GM12891 (cell line): ENCODE measurements at regions not wholly inside any gene's neighbourhood (a gene's known extent, or its start where the extent isn't known, plus 50 kb on each side); places are given as distances from the start of the nearest gene placed in this dataset.

ENCODE experiments used
- POLR2A ChIP-seq: IDR thresholded peaks from 2 replicates; pipeline ENCODE4 v1.6.1; 2011; ENCODE audit warnings: low read depth, low read length, control low read depth
- POLR2AphosphoS5 ChIP-seq: IDR thresholded peaks from 2 replicates; pipeline ENCODE4 v1.6.1; 2011; ENCODE audit warnings: low read depth, low read length, control low read depth
- POU2F2 ChIP-seq: IDR thresholded peaks from 2 replicates; pipeline ENCODE4 v1.6.1; 2011; ENCODE audit warnings: low read depth, mild to moderate bottlenecking, control low read depth, low read length, moderate library complexity

- no peak for TF ChIP-seq POLR2A
- no peak for TF ChIP-seq POLR2AphosphoS5
- TF ChIP-seq POU2F2, result no peak
Observed at GRCh38 chr5:14039063-14039462, 94.6 kb upstream of the DNAH5 start.
